HCT116 (cell line): ENCODE measurements at regions not wholly inside any gene's neighbourhood (a gene's known extent, or its start where the extent isn't known, plus 50 kb on each side); places are given as distances from the start of the nearest gene placed in this dataset.

ENCODE experiments used
- ATF3 ChIP-seq: IDR thresholded peaks from 2 replicates; pipeline ENCODE4 v1.6.1; 2012
- CTCF ChIP-seq, 3 experiments: fragments of 200-600 bp in 1 of 3; sonication (generic) in 1 of 3; IDR thresholded peaks in 2 of 3; conservative IDR thresholded peaks in 1 of 3; 2 replicates each; pipeline ENCODE4 v1.5.1; 2012 to 2017; ENCODE audit warnings: low read depth in 2 of 3, low read length in 2 of 3, antibody characterized with exemption in 1 of 3, borderline replicate concordance in 1 of 3, control low read depth in 1 of 3, mild to moderate bottlenecking in 1 of 3, mixed read lengths in 1 of 3, mixed run types in 1 of 3, moderate library complexity in 1 of 3; ENCODE audit not compliant: insufficient read depth in 1 of 3
- EZH2phosphoT487 ChIP-seq: fragments of 200-600 bp; IDR thresholded peaks from 2 replicates; pipeline ENCODE4 v1.6.1; 2018; ENCODE audit warnings: antibody characterized with exemption, borderline replicate concordance
- JUND ChIP-seq: IDR thresholded peaks from 2 replicates; pipeline ENCODE4 v1.6.1; 2012
- POLR2A ChIP-seq: IDR thresholded peaks from 2 replicates; pipeline ENCODE4 v1.7.0; 2011; ENCODE audit warnings: borderline replicate concordance; ENCODE audit not compliant: insufficient read depth, insufficient read length; ENCODE audit errors: extremely low read depth
- POLR2AphosphoS5 ChIP-seq: IDR thresholded peaks from 2 replicates; pipeline ENCODE4 v1.6.1; 2011; ENCODE audit warnings: mild to moderate bottlenecking, low read depth, low read length, moderate library complexity
- TCF7L2 ChIP-seq: IDR thresholded peaks from 2 replicates; pipeline ENCODE4 v1.7.0; 2011; ENCODE audit warnings: borderline replicate concordance, inconsistent platforms; ENCODE audit not compliant: insufficient read depth, insufficient read length; ENCODE audit errors: extremely low read depth
- YY1 ChIP-seq: IDR thresholded peaks from 2 replicates; pipeline ENCODE4 v1.6.1; 2011; ENCODE audit warnings: low read length, low read depth, moderate library complexity, mild to moderate bottlenecking; ENCODE audit not compliant: insufficient replicate concordance; ENCODE audit errors: extremely low read depth
- ZNF274 ChIP-seq: fragments of 200-500 bp; sonication (Bioruptor generic); IDR thresholded peaks from 2 replicates; pipeline ENCODE4 v1.6.1; 2014; ENCODE audit warnings: mild to moderate bottlenecking, low read depth, low read length, inconsistent platforms

GRCh38 chr5:165076686-165077085, 1571.3 kb downstream of the MAT2B start:
- no peak for TF ChIP-seq YY1
- no peak for TF ChIP-seq CTCF (IDR thresholded peaks at IDR 0.05 in 2 of 3, conservative IDR thresholded peaks at IDR 0.05 in 1 of 3; ENCODE audit: borderline replicate concordance in 1 of 3, insufficient read depth in 1 of 3, low read depth in 2 of 3, low read length in 2 of 3)
- no peak for TF ChIP-seq POLR2AphosphoS5
- no peak for TF ChIP-seq TCF7L2
- TF ChIP-seq POLR2A: no peak
- TF ChIP-seq JUND: no peak
- TF ChIP-seq ATF3: no peak
- TF ChIP-seq ZNF274: no peak
- TF ChIP-seq EZH2phosphoT487: no peak
